Esophagus muscularis mucosa (tissue), 4 donors: ENCODE measurements at regions not wholly inside any gene's neighbourhood (a gene's known extent, or its start where the extent isn't known, plus 50 kb on each side); places are given as distances from the start of the nearest gene placed in this dataset.

Experiments used
- DNase-seq: peaks from one replicate; pipeline ENCODE4 v3.0.0-alpha.2; 2017; ENCODE audit errors: extremely low spot score
- H3K27ac ChIP-seq, 4 donors: fragments of 200-600 bp; sonication (generic); replicated peaks in 1 of 4; 1 replicate in 3 of 4; 2 replicates in 1 of 4; pipeline ENCODE4 v1.5.1; 2016 to 2019; ENCODE audit warnings: mild to moderate bottlenecking in 1 of 4
- H3K27me3 ChIP-seq, 4 donors: fragments of 200-600 bp; sonication (generic); one replicate each; pipeline versions ENCODE4 v1.5.1 to v1.6.0; 2016 to 2019
- H3K36me3 ChIP-seq, 4 donors: fragments of 200-600 bp; sonication (generic); one replicate each; pipeline ENCODE4 v1.5.1; 2016 to 2019
- H3K4me1 ChIP-seq, 4 donors: fragments of 200-600 bp; sonication (generic); one replicate each; pipeline ENCODE4 v1.5.1; 2016 to 2019
- H3K4me3 ChIP-seq, 4 donors: fragments of 200-600 bp; sonication (generic); 1 replicate in 2 of 4; 2 replicates in 2 of 4; pipeline ENCODE4 v1.5.1; 2016 to 2019; ENCODE audit warnings: mild to moderate bottlenecking in 4 of 4, moderate library complexity in 1 of 4
- H3K9me3 ChIP-seq, 4 donors: fragments of 200-600 bp; sonication (generic); 1 replicate in 3 of 4; 2 replicates in 1 of 4; pipeline ENCODE4 v1.5.1; 2016 to 2019
- CTCF ChIP-seq, 3 experiments: fragments of 200-600 bp in 2 of 3; fragments of 450-650 bp in 1 of 3; sonication (generic) in 2 of 3; IDR thresholded peaks; one replicate each; pipeline ENCODE4 v1.5.1; 2017 to 2019; ENCODE audit warnings: antibody characterized with exemption in 3 of 3, mild to moderate bottlenecking in 2 of 3, moderate library complexity in 1 of 3
- EP300 ChIP-seq: sonication (generic); formaldehyde crosslinking; IDR thresholded peaks from one replicate; pipeline ENCODE4 v1.6.1; 2017; ENCODE audit warnings: antibody characterized with exemption
- POLR2A ChIP-seq: fragments of 450-650 bp; IDR thresholded peaks from one replicate; pipeline ENCODE4 v1.6.1; 2017; ENCODE audit warnings: antibody characterized with exemption, moderate library complexity, mild to moderate bottlenecking, low read depth
- POLR2AphosphoS5 ChIP-seq, 2 donors: sonication (generic); formaldehyde crosslinking; IDR thresholded peaks; one replicate each; pipeline ENCODE4 v1.6.1; 2017; ENCODE audit warnings: antibody characterized with exemption in 2 of 2
- WGBS: methylation state at CpG from one replicate; pipeline ENCODE4 v1.1.5; 2018; 5-methylcytosine and 5-hydroxymethylcytosine counted together
- intact Hi-C: fragments of 100-400 bp; cut with DNase I; formaldehyde crosslinking; loops from one replicate; pipeline ENCODE4 v1.15.1; 2023

GRCh38 chr3:152021951-152022461 lies 148.6 kb downstream of the SUCNR1 start:
- H3K9me3 ChIP-seq: no peaks in the 10 kb centered on the region
- no peak for DNase-seq
- H3K4me1 ChIP-seq: peaks cover 0 to 14% (median 5%) of the 10 kb centered on the region in 4 donors
- no peak overlapping the region for H3K4me3 ChIP-seq
- H3K27ac ChIP-seq: no peak overlapping the region
- no peaks in the 10 kb centered on the region for H3K36me3 ChIP-seq
- intact Hi-C loops: no loop called here
- no peaks in the 10 kb centered on the region for H3K27me3 ChIP-seq
- WGBS: 89% methylated on average over 4 of the region's 4 CpGs
- no peak for TF ChIP-seq POLR2A
- TF ChIP-seq EP300: no peak

GRCh38 chr3:152026033-152026556 lies 152.7 kb downstream of the SUCNR1 start:
- Histone ChIP-seq H3K36me3 (no peaks in the 10 kb centered on the region), H3K4me1 (peaks cover 0 to 14% (median 5%) of the 10 kb centered on the region in 4 donors), H3K4me3 (no peak overlapping the region), H3K27me3 (no peaks in the 10 kb centered on the region), H3K27ac (no peak overlapping the region), H3K9me3 (no peaks in the 10 kb centered on the region)
- TF ChIP-seq POLR2AphosphoS5 (IDR thresholded peaks at IDR 0.05) (no peak), POLR2A (no peak), EP300 (no peak), CTCF (IDR thresholded peaks at IDR 0.05) (peak; percentile 27 to 30 (median 28))
- 51% methylated on average over 5 of the region's 5 CpGs for WGBS
- no peak for DNase-seq
- intact Hi-C loops: no loop called here

- H3K27me3 ChIP-seq: no peaks in the 10 kb centered on the region
- no peak overlapping the region for H3K4me3 ChIP-seq
- DNase-seq: no peak
- WGBS: 98% methylated on average over 4 of the region's 4 CpGs
- H3K9me3 ChIP-seq: no peaks in the 10 kb centered on the region
- TF ChIP-seq CTCF (IDR thresholded peaks at IDR 0.05): no peak
- no peak for TF ChIP-seq EP300
- TF ChIP-seq POLR2A: no peak
- TF ChIP-seq POLR2AphosphoS5 (IDR thresholded peaks at IDR 0.05): no peak
- intact Hi-C loops: no loop called here
- no peak overlapping the region for H3K27ac ChIP-seq
- H3K36me3 ChIP-seq: no peaks in the 10 kb centered on the region
- peaks cover 0 to 14% (median 5%) of the 10 kb centered on the region in 4 donors for H3K4me1 ChIP-seq
These were observed 156.9 kb downstream of the SUCNR1 start for GRCh38 chr3:152030320-152030719.

- 93% methylated on average over 3 of the region's 3 CpGs for WGBS
- no peak for DNase-seq
- H3K4me3 ChIP-seq: no peak overlapping the region
- no peaks in the 10 kb centered on the region for H3K27me3 ChIP-seq
- H3K9me3 ChIP-seq: peaks cover 0 to 6% (median 0%) of the 10 kb centered on the region in 4 donors
- peaks cover 0 to 7% (median 2%) of the 10 kb centered on the region in 4 donors for H3K4me1 ChIP-seq
- TF ChIP-seq EP300 (no peak), CTCF (IDR thresholded peaks at IDR 0.05) (no peak), POLR2AphosphoS5 (IDR thresholded peaks at IDR 0.05) (no peak), POLR2A (no peak)
- no peak overlapping the region for H3K27ac ChIP-seq
- intact Hi-C loops: no loop called here
- H3K36me3 ChIP-seq: no peaks in the 10 kb centered on the region
These were observed 157.9 kb downstream of the SUCNR1 start for GRCh38 chr3:152031321-152031720.

GRCh38 chr3:152037297-152037696 lies 163.9 kb downstream of the SUCNR1 start:
- Histone ChIP-seq H3K4me1 (no peaks in the 10 kb centered on the region), H3K27me3 (no peaks in the 10 kb centered on the region), H3K9me3 (peaks cover 0 to 6% (median 0%) of the 10 kb centered on the region in 4 donors), H3K27ac (no peak overlapping the region), H3K4me3 (no peak overlapping the region), H3K36me3 (no peaks in the 10 kb centered on the region)
- no peak for TF ChIP-seq POLR2AphosphoS5 (IDR thresholded peaks at IDR 0.05)
- no peak for TF ChIP-seq EP300
- TF ChIP-seq POLR2A: no peak
- TF ChIP-seq CTCF (IDR thresholded peaks at IDR 0.05): no peak
- intact Hi-C loops: no loop called here
- DNase-seq: no peak
- WGBS: 86% methylated on average over 2 of the region's 2 CpGs
